GM19452 (cell line): ENCODE measurements at regions not wholly inside any gene's neighbourhood (a gene's known extent, or its start where the extent isn't known, plus 50 kb on each side); places are given as distances from the start of the nearest gene placed in this dataset.

Source experiments
- ATAC-seq: cut with Tn5 transposase; IDR thresholded peaks from one replicate; pipeline ENCODE4 v1.9.1; 2021; ENCODE audit not compliant: unreplicated experiment

GRCh38 chr12:128042825-128043224 is 224.1 kb upstream of the TMEM132C start:
- ATAC-seq: no peak

GRCh38 chr12:128043317-128043716 is 223.7 kb upstream of the TMEM132C start:
- ATAC-seq: no peak

- ATAC-seq: no peak
Measured at GRCh38 chr12:128047266-128048060, 219.5 kb upstream of the TMEM132C start.

- no peak for ATAC-seq
Measured at GRCh38 chr12:128052331-128052730, 214.6 kb upstream of the TMEM132C start.

GRCh38 chr12:128052777-128053176 is 214.2 kb upstream of the TMEM132C start:
- no peak for ATAC-seq

- no peak for ATAC-seq
Measured at GRCh38 chr12:128055567-128055966, 211.4 kb upstream of the TMEM132C start.

GRCh38 chr12:128056136-128056801 is 210.7 kb upstream of the TMEM132C start:
- ATAC-seq: no peak

GRCh38 chr12:128057586-128057985 is 209.4 kb upstream of the TMEM132C start:
- no peak for ATAC-seq

- no peak for ATAC-seq
Measured at GRCh38 chr12:128059621-128060370, 207.2 kb upstream of the TMEM132C start.

GRCh38 chr12:128068211-128068610 is 198.8 kb upstream of the TMEM132C start:
- no peak for ATAC-seq

GRCh38 chr12:128069359-128069997 is 197.5 kb upstream of the TMEM132C start:
- ATAC-seq: no peak

- ATAC-seq: no peak
Measured at GRCh38 chr12:128073937-128074336, 193.0 kb upstream of the TMEM132C start.

- ATAC-seq: no peak
Measured at GRCh38 chr12:128075332-128075731, 191.6 kb upstream of the TMEM132C start.

GRCh38 chr12:128076188-128076587 is 190.8 kb upstream of the TMEM132C start:
- no peak for ATAC-seq

GRCh38 chr12:128077211-128077916 is 189.6 kb upstream of the TMEM132C start:
- no peak for ATAC-seq

GRCh38 chr12:128077917-128078298 is 189.1 kb upstream of the TMEM132C start:
- no peak for ATAC-seq

- ATAC-seq: no peak
Measured at GRCh38 chr12:128078301-128078971, 188.5 kb upstream of the TMEM132C start.

GRCh38 chr12:128079446-128079845 is 187.5 kb upstream of the TMEM132C start:
- ATAC-seq: no peak

GRCh38 chr12:128083132-128083729 is 183.7 kb upstream of the TMEM132C start:
- ATAC-seq: no peak

GRCh38 chr12:128088926-128089325 is 178.0 kb upstream of the TMEM132C start:
- no peak for ATAC-seq
